IMR-90 (cell line): ENCODE measurements at regions not wholly inside any gene's neighbourhood (a gene's known extent, or its start where the extent isn't known, plus 50 kb on each side); places are given as distances from the start of the nearest gene placed in this dataset.

ENCODE experiments used
- ATAC-seq: fragments of 200-7000 bp; cut with Tn5 transposase; 2 replicates; pipeline ENCODE4 v1.9.1; 2020; ENCODE audit warnings: low read depth, mild to moderate bottlenecking, moderate library complexity
- BruUV-seq: library from RNA; stranded (reverse); fragments of 400-500 nt; replicated peaks from 2 replicates; lab custom pipeline; 2021; lab: Mats Ljungman, UMichigan
- CTCF ChIA-PET: fragments of 300-600 bp; formaldehyde crosslinking; extraction: SDS; loops from one replicate; lab custom pipeline; 2021; ENCODE audit warnings: antibody characterized with exemption; lab: Yijun Ruan, JAX
- POLR2A ChIA-PET: fragments of 300-600 bp; sonication (Branson Sonifier 250); formaldehyde crosslinking; loops from one replicate; lab custom pipeline; 2022; ENCODE audit warnings: antibody characterized with exemption; ENCODE audit not compliant: unreplicated experiment; lab: Charles Lee
- DNase-seq: peaks from one replicate; pipeline ENCODE4 v3.0.0; 2013
- H2AFZ ChIP-seq: replicated peaks from 2 replicates; pipeline ENCODE3; 2013; ENCODE audit warnings: low read length, mild to moderate bottlenecking; ENCODE audit not compliant: poor library complexity
- H2AK5ac ChIP-seq: 2 replicates; pipeline ENCODE4 v1.6.1; 2013; ENCODE audit warnings: low read depth, low read length, inconsistent platforms
- H2AK9ac ChIP-seq: replicated peaks from 2 replicates; pipeline ENCODE3; 2013; ENCODE audit warnings: mild to moderate bottlenecking, low read depth, low read length, moderate library complexity; ENCODE audit not compliant: poor library complexity
- H2BK120ac ChIP-seq: 2 replicates; pipeline ENCODE4 v1.6.1; 2013; ENCODE audit warnings: low read depth, low read length, inconsistent platforms
- H2BK15ac ChIP-seq: 3 replicates; pipeline ENCODE4 v1.6.1; 2013; ENCODE audit warnings: low read depth, low read length, inconsistent platforms
- H2BK20ac ChIP-seq: 2 replicates; pipeline ENCODE4 v1.6.1; 2013; ENCODE audit warnings: low read depth, mild to moderate bottlenecking, inconsistent platforms, low read length, moderate library complexity
- H2BK5ac ChIP-seq: 2 replicates; pipeline ENCODE4 v1.6.1; 2013; ENCODE audit warnings: mild to moderate bottlenecking, low read depth, low read length, inconsistent platforms; ENCODE audit not compliant: poor library complexity, severe bottlenecking
- H3K14ac ChIP-seq: replicated peaks from 2 replicates; pipeline ENCODE4 v1.6.1; 2013; ENCODE audit warnings: low read depth, low read length, inconsistent platforms
- H3K18ac ChIP-seq: 2 replicates; pipeline ENCODE4 v1.6.1; 2013; ENCODE audit warnings: low read depth, low read length, control low read depth
- H3K23ac ChIP-seq: 2 replicates; pipeline ENCODE4 v1.6.1; 2013; ENCODE audit warnings: low read depth, low read length, inconsistent platforms
- H3K27ac ChIP-seq: 2 replicates; pipeline ENCODE4 v1.5.1; 2013; ENCODE audit warnings: mild to moderate bottlenecking, control low read depth, low read length; ENCODE audit not compliant: insufficient read depth
- H3K27me3 ChIP-seq: 2 replicates; pipeline ENCODE4 v1.6.1; 2013; ENCODE audit warnings: low read length; ENCODE audit not compliant: control insufficient read depth, insufficient read depth
- H3K36me3 ChIP-seq: 2 replicates; pipeline ENCODE4 v1.6.1; 2013; ENCODE audit warnings: low read length, mixed read lengths; ENCODE audit not compliant: control insufficient read depth, insufficient read depth
- H3K4ac ChIP-seq: 2 replicates; pipeline ENCODE4 v1.6.1; 2013; ENCODE audit warnings: low read depth, low read length, inconsistent platforms
- H3K4me1 ChIP-seq: 2 replicates; pipeline ENCODE4 v1.6.1; 2013; ENCODE audit warnings: low read length, mixed read lengths; ENCODE audit not compliant: control insufficient read depth, insufficient read depth
- H3K4me2 ChIP-seq: 2 replicates; pipeline ENCODE4 v1.6.1; 2013; ENCODE audit warnings: low read depth, mild to moderate bottlenecking, control low read depth, low read length, moderate library complexity
- H3K4me3 ChIP-seq: 2 replicates; pipeline ENCODE4 v1.5.1; 2013; ENCODE audit warnings: low read depth, mild to moderate bottlenecking, control low read depth, low read length, moderate library complexity; ENCODE audit not compliant: insufficient read depth
- H3K56ac ChIP-seq: 2 replicates; pipeline ENCODE4 v1.6.1; 2013; ENCODE audit warnings: low read length, inconsistent platforms; ENCODE audit not compliant: insufficient read depth; ENCODE audit errors: extremely low read depth
- H3K79me1 ChIP-seq, 2 experiments: 2 replicates each; pipeline ENCODE4 v1.6.1; 2013; ENCODE audit warnings: low read length in 2 of 2, inconsistent platforms in 1 of 2, low read depth in 1 of 2
- H3K9ac ChIP-seq: 2 replicates; pipeline ENCODE4 v1.6.1; 2013; ENCODE audit warnings: low read depth, low read length, control low read depth
- H3K9me1 ChIP-seq: 2 replicates; pipeline ENCODE4 v1.6.1; 2013; ENCODE audit warnings: low read length, inconsistent platforms; ENCODE audit not compliant: insufficient read depth
- H3K9me3 ChIP-seq: 2 replicates; pipeline ENCODE4 v1.6.1; 2013; ENCODE audit warnings: low read length; ENCODE audit not compliant: control insufficient read depth, insufficient read depth
- H4K20me1 ChIP-seq: 2 replicates; pipeline ENCODE4 v1.6.1; 2013; ENCODE audit warnings: low read length, inconsistent platforms; ENCODE audit not compliant: insufficient read depth
- H4K5ac ChIP-seq: 2 replicates; pipeline ENCODE4 v1.6.1; 2013; ENCODE audit warnings: mild to moderate bottlenecking, low read depth, low read length, control low read depth
- H4K8ac ChIP-seq, 2 experiments: 2 replicates each; pipeline ENCODE4 v1.6.1; 2013; ENCODE audit warnings: low read depth in 2 of 2, low read length in 2 of 2, control low read depth in 1 of 2, inconsistent platforms in 1 of 2
- H4K91ac ChIP-seq: 2 replicates; pipeline ENCODE4 v1.6.1; 2013; ENCODE audit warnings: low read depth, low read length, inconsistent platforms; ENCODE audit not compliant: insufficient read depth
- BHLHE40 ChIP-seq: fragments of 150-350 bp; IDR thresholded peaks from 2 replicates; pipeline ENCODE4 v1.6.1; 2016; ENCODE audit warnings: mild to moderate bottlenecking, low read depth, low read length
- CEBPB ChIP-seq: IDR thresholded peaks from 2 replicates; pipeline ENCODE4 v1.6.1; 2012; ENCODE audit warnings: low read depth, low read length, improper control_type of control experiment
- CHD1 ChIP-seq: IDR thresholded peaks from 2 replicates; pipeline ENCODE4 v1.6.1; 2012; ENCODE audit warnings: low read depth, low read length, improper control_type of control experiment
- ELK1 ChIP-seq: fragments of 150-350 bp; IDR thresholded peaks from 2 replicates; pipeline ENCODE4 v1.6.1; 2016; ENCODE audit warnings: low read depth, mild to moderate bottlenecking, low read length, moderate library complexity, borderline replicate concordance
- FOS ChIP-seq: fragments of 150-350 bp; IDR thresholded peaks from 2 replicates; pipeline ENCODE4 v1.6.1; 2016; ENCODE audit warnings: low read depth, low read length
- MAFK ChIP-seq: IDR thresholded peaks from 2 replicates; pipeline ENCODE4 v1.6.1; 2012; ENCODE audit warnings: low read depth, low read length, improper control_type of control experiment
- MAZ ChIP-seq: IDR thresholded peaks from 2 replicates; pipeline ENCODE4 v1.6.1; 2012; ENCODE audit warnings: low read depth, mild to moderate bottlenecking, low read length, improper control_type of control experiment, moderate library complexity, borderline replicate concordance
- MXI1 ChIP-seq: IDR thresholded peaks from 2 replicates; pipeline ENCODE4 v1.6.1; 2012; ENCODE audit warnings: low read depth, mild to moderate bottlenecking, low read length, moderate library complexity, borderline replicate concordance
- POLR2A ChIP-seq: IDR thresholded peaks from 2 replicates; pipeline ENCODE4 v1.6.1; 2012; ENCODE audit warnings: mild to moderate bottlenecking, low read depth, low read length
- RAD21 ChIP-seq: IDR thresholded peaks from 2 replicates; pipeline ENCODE4 v1.6.1; 2012; ENCODE audit warnings: low read length, improper control_type of control experiment
- RCOR1 ChIP-seq: IDR thresholded peaks from 2 replicates; pipeline ENCODE4 v1.6.1; 2012; ENCODE audit warnings: mild to moderate bottlenecking, low read length, improper control_type of control experiment; ENCODE audit not compliant: insufficient replicate concordance
- SMC3 ChIP-seq: fragments of 150-350 bp; IDR thresholded peaks from 2 replicates; pipeline ENCODE4 v1.6.1; 2016; ENCODE audit warnings: low read depth, mild to moderate bottlenecking, antibody characterized with exemption, low read length, moderate library complexity
- USF2 ChIP-seq: fragments of 150-350 bp; IDR thresholded peaks from 2 replicates; pipeline ENCODE4 v1.6.1; 2017; ENCODE audit warnings: mild to moderate bottlenecking, antibody characterized with exemption, low read length, low read depth
- WGBS, 2 experiments: methylation state at CpG; one replicate each; pipeline versions ENCODE4 v1.1.5 to v1.1.7; 2013; ENCODE audit warnings: missing lambda C conversion rate in 2 of 2; ENCODE audit not compliant: insufficient read length in 1 of 2; ENCODE audit errors: extremely low coverage in 2 of 2; 5-methylcytosine and 5-hydroxymethylcytosine counted together
- dilution Hi-C: fragments of 300-500 bp; cut with HindIII; formaldehyde crosslinking; loops from one replicate; pipeline ENCODE4 v1.14.3; 2018; ENCODE audit warnings: low sequenced_read_pairs; ENCODE audit not compliant: unreplicated experiment
- in situ Hi-C: fragments of 300-500 bp; cut with MboI; formaldehyde crosslinking; loops from 3 replicates; pipeline ENCODE4 v1.14.3; 2019; ENCODE audit warnings: low sequenced_read_pairs, inconsistent platforms, mixed read lengths
- intact Hi-C: fragments of 100-400 bp; cut with micrococcal nuclease; formaldehyde crosslinking; loops from 2 replicates; pipeline ENCODE4 v1.10.0; 2022

GRCh38 chr3:81195478-81195877 is 566.0 kb downstream of the GBE1 start:
- BruUV-seq: no TSS peak
- Histone ChIP-seq H4K20me1 (no peaks in the 10 kb centered on the region), H2BK5ac (no peak overlapping the region)

More at GRCh38 chr3:81195478-81195877, 566.0 kb downstream of the GBE1 start:
- H2BK20ac ChIP-seq: no peak overlapping the region
- no peaks in the 10 kb centered on the region for H3K36me3 ChIP-seq
- no peak overlapping the region for H3K4me3 ChIP-seq
- dilution Hi-C loops (no loop called here), in situ Hi-C loops (no loop called here), intact Hi-C loops (no loop called here)
- no peak overlapping the region for H3K14ac ChIP-seq
- no peak overlapping the region for H3K4me2 ChIP-seq
- no peak overlapping the region for H2AFZ ChIP-seq
- H4K8ac ChIP-seq: no peak overlapping the region
- ChIA-PET POLR2A (no interaction called here), CTCF (interaction anchor here (1.1 kb wide), 1 partner anchor 12 kb away, joined by 3 read pairs; no protein-coding TSS in a partner anchor)
- no peak overlapping the region for H4K91ac ChIP-seq
- no peak overlapping the region for H2BK120ac ChIP-seq
- H3K9ac ChIP-seq: no peak overlapping the region
- no peak overlapping the region for H4K5ac ChIP-seq
- H3K23ac ChIP-seq: no peak overlapping the region
- no peak overlapping the region for H2BK15ac ChIP-seq
- no peak for DNase-seq
- ATAC-seq: no peak
- H3K27ac ChIP-seq: no peak overlapping the region
- H3K27me3 ChIP-seq: no peaks in the 10 kb centered on the region
- H2AK9ac ChIP-seq: no peak overlapping the region
- no peak overlapping the region for H3K4ac ChIP-seq
- H3K4me1 ChIP-seq: no peaks in the 10 kb centered on the region
- WGBS, 2 experiments: no CpG with 5 or more reads among the region's 1 CpG
- no peaks in the 10 kb centered on the region for H3K9me3 ChIP-seq
- no peaks in the 10 kb centered on the region for H3K79me1 ChIP-seq
- TF ChIP-seq RCOR1 (no peak), MAFK (no peak), MXI1 (no peak), FOS (no peak), SMC3 (no peak), POLR2A (no peak), CHD1 (no peak), CEBPB (no peak), USF2 (no peak), MAZ (no peak), BHLHE40 (no peak), RAD21 (no peak), ELK1 (no peak)
- no peaks in the 10 kb centered on the region for H3K9me1 ChIP-seq
- H2AK5ac ChIP-seq: no peak overlapping the region
- H3K18ac ChIP-seq: no peak overlapping the region
- no peak overlapping the region for H3K56ac ChIP-seq
